ENCODE measurements at regions not wholly inside any gene's neighbourhood (a gene's known extent, or its start where the extent isn't known, plus 50 kb on each side); places are given as distances from the start of the nearest gene placed in this dataset.

GRCh38 chr9:134251296-134252069 is 74.8 kb upstream of the RXRA start:
- no peak for DNase-seq (ENCODE audit: low spot score)

GRCh38 chr9:134252084-134252830 is 74.0 kb upstream of the RXRA start:
- no peak for DNase-seq (ENCODE audit: low spot score)

- no peak for DNase-seq (ENCODE audit: low spot score)
Measured at GRCh38 chr9:134253606-134254205, 72.5 kb upstream of the RXRA start.

GRCh38 chr9:134258332-134258731 is 67.9 kb upstream of the RXRA start:
- no peak for DNase-seq (ENCODE audit: low spot score)

GRCh38 chr9:134258828-134259546 is 67.3 kb upstream of the RXRA start:
- DNase-seq (ENCODE audit: low spot score), result no peak

- no peak for DNase-seq (ENCODE audit: low spot score)
Measured at GRCh38 chr9:134259708-134260107, 66.5 kb upstream of the RXRA start.

- DNase-seq (ENCODE audit: low spot score), result no peak
Measured at GRCh38 chr9:134260801-134261200, 65.5 kb upstream of the RXRA start.

GRCh38 chr9:134262035-134262434 is 64.2 kb upstream of the RXRA start:
- DNase-seq (ENCODE audit: low spot score), result no peak

GRCh38 chr9:134263596-134263995 is 62.7 kb upstream of the RXRA start:
- DNase-seq (ENCODE audit: low spot score), result no peak

- DNase-seq (ENCODE audit: low spot score), result no peak
Measured at GRCh38 chr9:134264169-134264568, 62.1 kb upstream of the RXRA start.

- DNase-seq (ENCODE audit: low spot score), result no peak
Measured at GRCh38 chr9:134265078-134265477, 61.2 kb upstream of the RXRA start.

- no peak for DNase-seq (ENCODE audit: low spot score)
Measured at GRCh38 chr9:134266418-134266817, 59.8 kb upstream of the RXRA start.

GRCh38 chr9:134267305-134267880 is 58.9 kb upstream of the RXRA start:
- DNase-seq (ENCODE audit: low spot score), result no peak

GRCh38 chr9:134267881-134268724 is 58.2 kb upstream of the RXRA start:
- DNase-seq (ENCODE audit: low spot score), result no peak

- no peak for DNase-seq (ENCODE audit: low spot score)
Measured at GRCh38 chr9:134268747-134269146, 57.5 kb upstream of the RXRA start.

- no peak for DNase-seq (ENCODE audit: low spot score)
Measured at GRCh38 chr9:134271338-134272301, 54.6 kb upstream of the RXRA start.

GRCh38 chr9:134272302-134273023 is 53.8 kb upstream of the RXRA start:
- DNase-seq (ENCODE audit: low spot score), result no peak

- DNase-seq (ENCODE audit: low spot score), result no peak
Measured at GRCh38 chr9:134273647-134274046, 52.6 kb upstream of the RXRA start.

GRCh38 chr9:134275375-134275774 is 50.9 kb upstream of the RXRA start:
- DNase-seq (ENCODE audit: low spot score), result no peak

Data from hepatic stellate cell (primary cell).